GM23248 (cell line): ENCODE measurements at regions not wholly inside any gene's neighbourhood (a gene's known extent, or its start where the extent isn't known, plus 50 kb on each side); places are given as distances from the start of the nearest gene placed in this dataset.

Source experiments
- DNase-seq: peaks from one replicate; pipeline ENCODE4 v3.0.0-alpha.2; 2015
- H2AFZ ChIP-seq: fragments of 200-600 bp; sonication (generic); 2 replicates; pipeline ENCODE4 v1.6.1; 2016; ENCODE audit warnings: antibody characterized with exemption
- H3F3A ChIP-seq: fragments of 200-600 bp; sonication (generic); 2 replicates; pipeline ENCODE4 v1.6.1; 2016; ENCODE audit warnings: mild to moderate bottlenecking, antibody characterized with exemption, mixed run types; ENCODE audit not compliant: insufficient read depth
- H3K27ac ChIP-seq: fragments of 200-600 bp; sonication (generic); 2 replicates; pipeline ENCODE4 v1.5.1; 2016; ENCODE audit warnings: mild to moderate bottlenecking
- H3K27me3 ChIP-seq: fragments of 200-600 bp; sonication (generic); replicated peaks from 2 replicates; pipeline ENCODE4 v1.6.1; 2016; ENCODE audit warnings: mild to moderate bottlenecking; ENCODE audit not compliant: insufficient read depth
- H3K36me3 ChIP-seq: fragments of 200-600 bp; sonication (generic); 2 replicates; pipeline ENCODE4 v1.6.1; 2016; ENCODE audit warnings: low read depth, mild to moderate bottlenecking
- H3K4me1 ChIP-seq: fragments of 200-600 bp; sonication (generic); 2 replicates; pipeline ENCODE4 v1.6.1; 2016; ENCODE audit warnings: mild to moderate bottlenecking; ENCODE audit not compliant: insufficient read depth
- H3K4me2 ChIP-seq: fragments of 200-600 bp; sonication (generic); one replicate; pipeline ENCODE4 v1.6.1; 2016; ENCODE audit warnings: mild to moderate bottlenecking; ENCODE audit not compliant: unreplicated experiment
- H3K4me3 ChIP-seq: fragments of 200-600 bp; sonication (generic); 2 replicates; pipeline ENCODE4 v1.5.1; 2016; ENCODE audit warnings: mild to moderate bottlenecking
- H3K79me2 ChIP-seq: fragments of 200-600 bp; sonication (generic); 2 replicates; pipeline ENCODE4 v1.6.1; 2016; ENCODE audit warnings: mild to moderate bottlenecking; ENCODE audit not compliant: insufficient read depth
- H3K9ac ChIP-seq: fragments of 200-600 bp; sonication (generic); 2 replicates; pipeline ENCODE4 v1.6.1; 2016; ENCODE audit warnings: mild to moderate bottlenecking
- H3K9me2 ChIP-seq: fragments of 200-600 bp; sonication (generic); 2 replicates; pipeline ENCODE4 v1.6.1; 2016; ENCODE audit warnings: mixed run types, mild to moderate bottlenecking, moderate library complexity; ENCODE audit not compliant: insufficient read depth
- H3K9me3 ChIP-seq: fragments of 200-600 bp; sonication (generic); one replicate; pipeline ENCODE4 v1.6.1; 2017; ENCODE audit warnings: low read depth
- H4K20me1 ChIP-seq: fragments of 200-600 bp; sonication (generic); 2 replicates; pipeline ENCODE4 v1.6.0; 2016; ENCODE audit not compliant: insufficient read depth
- EZH2 ChIP-seq: fragments of 200-600 bp; sonication (generic); IDR thresholded peaks from 2 replicates; pipeline ENCODE4 v1.6.1; 2018; ENCODE audit warnings: antibody characterized with exemption, mild to moderate bottlenecking; ENCODE audit not compliant: insufficient read depth, poor library complexity, severe bottlenecking
- EZH2phosphoT487 ChIP-seq: fragments of 200-600 bp; sonication (generic); IDR thresholded peaks from 2 replicates; pipeline ENCODE4 v1.6.1; 2018; ENCODE audit warnings: antibody characterized with exemption, moderate library complexity, mild to moderate bottlenecking, low read depth; ENCODE audit not compliant: insufficient read depth
- WGBS, 2 experiments: methylation state at CpG; one replicate each; pipeline ENCODE4 v1.1.6; 2015 to 2017; ENCODE audit warnings: low lambda C conversion rate in 2 of 2, low coverage in 1 of 2; ENCODE audit errors: missing lambda C conversion rate in 2 of 2; 5-methylcytosine and 5-hydroxymethylcytosine counted together
- in situ Hi-C: fragments of 300-500 bp; cut with MboI; formaldehyde crosslinking; loops from 2 replicates; pipeline ENCODE4 v1.15.0; 2020

- H3K9ac ChIP-seq, result no peak overlapping the region
- H3K9me2 ChIP-seq, result no peaks in the 10 kb centered on the region
- no peaks in the 10 kb centered on the region for H3K79me2 ChIP-seq
- H3K9me3 ChIP-seq, result no peaks in the 10 kb centered on the region
- no peak overlapping the region for H3K4me2 ChIP-seq
- H3F3A ChIP-seq, result peaks cover 17% of the 10 kb centered on the region
- no peak overlapping the region for H3K4me3 ChIP-seq
- TF ChIP-seq EZH2phosphoT487 (no peak), EZH2 (no peak)
- H4K20me1 ChIP-seq, result no peaks in the 10 kb centered on the region
- no peaks in the 10 kb centered on the region for H3K36me3 ChIP-seq
- WGBS, 2 experiments, result 85 to 91% methylated on average over 9 of the region's 9 CpGs
- H3K27me3 ChIP-seq, result no peaks in the 10 kb centered on the region
- H3K27ac ChIP-seq, result no peak overlapping the region
- in situ Hi-C loops, result no loop called here
- DNase-seq, result no peak
- H2AFZ ChIP-seq, result no peak overlapping the region
- H3K4me1 ChIP-seq, result peaks cover 18% of the 10 kb centered on the region
Observed at GRCh38 chr16:51543971-51544370, 392.9 kb upstream of the SALL1 start.

GRCh38 chr16:51542981-51543815 lies 392.1 kb upstream of the SALL1 start:
- TF ChIP-seq EZH2phosphoT487 (no peak), EZH2 (no peak)
- Histone ChIP-seq H3K36me3 (no peaks in the 10 kb centered on the region), H4K20me1 (no peaks in the 10 kb centered on the region), H3K4me2 (no peak overlapping the region), H3K9ac (no peak overlapping the region), H3K9me2 (no peaks in the 10 kb centered on the region), H3K27me3 (no peaks in the 10 kb centered on the region), H3K27ac (no peak overlapping the region), H3K9me3 (no peaks in the 10 kb centered on the region), H3K79me2 (no peaks in the 10 kb centered on the region), H3F3A (peaks cover 25% of the 10 kb centered on the region), H3K4me1 (peaks cover 26% of the 10 kb centered on the region), H2AFZ (no peak overlapping the region), H3K4me3 (no peak overlapping the region)
- no peak for DNase-seq
- in situ Hi-C loops, result no loop called here
- WGBS, 2 experiments, result 90 to 94% methylated on average over 12 of the region's 12 CpGs

GRCh38 chr16:51540259-51540658 lies 389.2 kb upstream of the SALL1 start:
- Histone ChIP-seq H3K4me3 (no peak overlapping the region), H3K79me2 (no peaks in the 10 kb centered on the region), H3F3A (peaks cover 26% of the 10 kb centered on the region), H3K9me2 (no peaks in the 10 kb centered on the region), H3K36me3 (no peaks in the 10 kb centered on the region), H3K27me3 (no peaks in the 10 kb centered on the region), H3K4me1 (peaks cover 29% of the 10 kb centered on the region), H3K9ac (no peak overlapping the region), H3K27ac (no peak overlapping the region), H3K9me3 (no peaks in the 10 kb centered on the region), H2AFZ (no peak overlapping the region), H4K20me1 (no peaks in the 10 kb centered on the region), H3K4me2 (no peak overlapping the region)
- in situ Hi-C loops, result no loop called here
- WGBS, 2 experiments, result 46 to 50% methylated on average over 2 of the region's 2 CpGs
- no peak for TF ChIP-seq EZH2phosphoT487
- DNase-seq, result peak; percentile 74

DNA sequence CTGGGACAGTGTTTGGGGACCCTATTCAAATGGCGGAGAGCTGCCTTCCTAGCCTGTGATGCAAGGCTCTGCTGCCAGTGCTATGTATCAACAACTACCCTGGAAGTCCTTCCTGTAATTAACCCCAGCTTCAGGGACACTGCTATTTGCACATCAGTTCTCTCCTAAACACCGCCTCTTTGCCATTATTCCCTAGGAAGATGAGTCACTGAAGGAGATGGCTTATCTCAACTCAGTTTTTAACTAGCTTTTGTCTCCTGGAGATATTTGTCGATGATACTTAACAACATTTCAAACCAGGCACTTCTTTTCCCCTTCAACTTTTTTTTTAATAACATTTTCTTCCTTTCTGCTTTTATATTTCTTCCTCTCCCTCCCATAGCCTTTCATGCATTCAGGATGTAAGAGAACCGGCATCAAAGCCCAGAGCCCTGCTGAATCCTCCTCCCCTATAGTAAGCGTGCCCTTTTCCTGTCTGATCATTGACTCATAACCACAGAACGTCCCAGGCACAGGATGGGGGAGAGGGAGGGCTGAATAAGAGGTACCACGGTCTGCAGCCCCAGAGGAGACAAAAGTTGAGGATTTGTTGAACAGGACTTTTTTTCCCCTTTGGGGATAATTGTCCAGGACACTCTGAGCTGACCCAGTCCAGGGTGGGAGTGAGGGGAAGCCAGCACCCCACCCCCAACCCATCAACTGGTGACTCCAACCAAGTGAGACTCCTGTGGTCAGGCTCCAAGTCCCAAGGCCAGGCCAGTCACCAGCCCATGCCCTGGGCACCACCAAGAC lies 387.8 kb upstream of the SALL1 start:
- H3K36me3 ChIP-seq, result no peaks in the 10 kb centered on the region
- H3K4me2 ChIP-seq, result peak overlapping the region; percentile 74
- TF ChIP-seq EZH2, result no peak
- no peak for TF ChIP-seq EZH2phosphoT487
- H3K9me2 ChIP-seq, result no peaks in the 10 kb centered on the region
- H4K20me1 ChIP-seq, result no peaks in the 10 kb centered on the region
- peak overlapping the region; percentile 24; the same call in 1 of the 2 replicates for H3K9ac ChIP-seq
- H3K27me3 ChIP-seq, result no peaks in the 10 kb centered on the region
- peaks cover 29% of the 10 kb centered on the region for H3K4me1 ChIP-seq
- H2AFZ ChIP-seq, result peak overlapping the region; percentile 58
- 0 to 2% methylated on average over 7 of the region's 7 CpGs for WGBS, 2 experiments
- in situ Hi-C loops, result no loop called here
- peak; percentile 96 for DNase-seq
- H3K4me3 ChIP-seq, result peak overlapping the region; percentile 47
- H3K27ac ChIP-seq, result peak overlapping the region; percentile 62
- H3F3A ChIP-seq, result peaks cover 26% of the 10 kb centered on the region
- H3K79me2 ChIP-seq, result no peaks in the 10 kb centered on the region
- H3K9me3 ChIP-seq, result no peaks in the 10 kb centered on the region
